ENCODE measurements at regions not wholly inside any gene's neighbourhood (a gene's known extent, or its start where the extent isn't known, plus 50 kb on each side); places are given as distances from the start of the nearest gene placed in this dataset.
"Not testable (repeated sequence)": the region's sequence is repeated elsewhere in the genome, so short reads cannot be mapped to it uniquely, and the experiment has no call there.

DNA sequence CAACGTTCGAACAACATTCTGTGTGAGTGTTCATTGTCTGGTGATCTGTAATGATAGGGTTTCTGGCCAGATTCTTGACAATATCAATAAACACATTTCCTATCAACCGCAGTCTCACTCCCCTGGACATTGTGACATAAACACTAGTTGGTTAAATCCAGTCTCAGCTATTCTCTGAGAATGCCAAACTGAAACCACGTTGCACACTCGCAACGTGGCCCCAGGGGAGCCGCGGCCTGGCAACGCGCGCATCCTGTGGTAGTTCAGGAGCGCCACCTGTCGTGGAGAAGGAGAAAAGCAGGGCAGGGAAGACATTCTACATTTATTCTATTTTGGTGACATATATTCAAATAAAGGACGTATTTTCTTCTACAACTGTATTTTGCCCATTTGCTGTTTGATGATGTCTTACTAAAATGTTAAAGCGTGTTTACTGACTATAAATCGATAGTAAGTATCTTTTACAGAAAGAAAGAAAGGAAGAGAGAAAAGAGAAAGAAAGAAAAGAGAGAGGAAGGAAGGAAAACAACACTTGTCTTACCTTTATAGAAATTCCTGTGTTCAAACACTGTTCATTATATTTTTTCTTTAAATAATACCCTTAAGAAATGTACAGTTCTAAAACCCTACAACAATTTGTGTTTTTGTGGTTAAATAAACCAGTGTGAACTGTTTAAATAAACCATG is 738.3 kb upstream of the FRG1 start:
- DNase-seq: peak; percentile 83

DNA sequence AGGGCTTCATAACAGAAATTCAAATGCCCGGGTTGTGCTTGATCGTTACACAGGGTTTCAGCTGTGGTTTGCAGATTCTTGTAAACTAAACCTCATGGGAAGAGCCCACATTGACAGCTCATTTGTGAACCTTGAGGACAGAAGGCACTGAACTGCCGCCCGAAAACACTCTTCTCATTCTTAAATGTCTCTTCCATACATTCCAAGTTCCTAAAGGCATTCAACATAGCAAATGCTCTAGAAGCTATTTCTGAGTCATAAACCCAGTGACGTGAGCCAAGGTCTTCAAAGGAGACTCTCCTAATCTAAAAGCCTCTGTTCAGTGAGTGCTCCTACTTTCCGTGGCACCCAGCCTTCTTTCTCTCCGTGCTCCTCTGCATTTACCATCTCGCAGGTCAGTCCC is 737.8 kb upstream of the FRG1 start:
- DNase-seq: peak; percentile 83

DNA sequence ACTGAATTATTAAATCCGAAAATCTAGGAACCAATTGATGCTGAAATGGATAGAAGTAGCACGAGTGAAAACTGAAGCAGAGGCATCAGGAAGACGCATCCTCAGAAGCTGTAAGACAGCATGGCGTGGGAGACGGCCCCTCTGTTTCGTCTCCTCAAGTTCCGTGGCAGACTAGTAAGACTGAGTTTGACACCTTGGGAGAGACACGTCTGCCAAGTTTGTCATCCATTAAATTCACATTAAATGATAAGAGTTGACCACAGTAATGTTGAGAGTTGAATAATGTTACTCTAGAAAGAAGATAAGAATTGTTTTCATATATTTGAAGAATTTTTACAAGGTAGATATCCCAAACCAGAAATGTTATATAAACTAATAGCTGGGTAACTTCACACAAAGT is 736.1 kb upstream of the FRG1 start:
- no peak for DNase-seq

DNA sequence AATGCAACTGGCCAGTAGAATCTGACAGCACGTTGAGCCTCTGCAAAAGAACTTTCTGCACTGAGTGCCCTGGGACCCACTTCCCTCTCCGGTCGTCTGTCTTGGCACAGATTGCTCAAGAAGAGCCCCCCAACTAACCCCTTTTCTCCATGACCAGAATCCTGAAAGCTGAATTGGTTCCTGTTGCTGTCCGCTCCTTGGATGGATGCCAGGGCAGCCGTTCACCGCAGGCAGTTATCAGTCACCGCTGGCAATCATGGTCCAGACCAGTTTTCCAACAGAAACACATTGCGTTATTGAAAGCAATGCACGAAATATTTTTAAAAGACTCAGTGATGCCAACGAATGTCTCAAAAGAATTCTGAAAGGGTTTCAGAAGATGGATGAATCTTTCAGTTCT is 733.7 kb upstream of the FRG1 start:
- no peak for DNase-seq

DNA sequence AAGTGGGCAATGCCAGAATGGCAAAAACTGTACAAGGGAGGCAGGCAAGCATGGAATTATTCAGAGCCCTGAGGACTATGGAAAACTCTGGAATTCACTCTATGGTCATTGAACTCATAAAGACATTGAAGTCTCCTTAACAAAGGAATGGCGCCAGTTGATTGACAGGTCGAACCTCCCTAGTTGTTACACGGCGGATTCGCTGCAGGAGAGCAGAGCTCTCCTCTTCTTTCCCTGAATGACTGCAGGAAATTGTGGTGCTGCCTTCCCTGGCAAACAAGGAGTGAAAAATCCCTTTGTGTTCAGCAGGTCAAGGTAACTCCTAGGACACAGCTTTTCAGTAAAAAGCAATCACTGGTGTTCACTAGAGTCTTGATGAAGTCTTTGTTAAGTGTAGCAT is 732.8 kb upstream of the FRG1 start:
- DNase-seq: no peak

DNA sequence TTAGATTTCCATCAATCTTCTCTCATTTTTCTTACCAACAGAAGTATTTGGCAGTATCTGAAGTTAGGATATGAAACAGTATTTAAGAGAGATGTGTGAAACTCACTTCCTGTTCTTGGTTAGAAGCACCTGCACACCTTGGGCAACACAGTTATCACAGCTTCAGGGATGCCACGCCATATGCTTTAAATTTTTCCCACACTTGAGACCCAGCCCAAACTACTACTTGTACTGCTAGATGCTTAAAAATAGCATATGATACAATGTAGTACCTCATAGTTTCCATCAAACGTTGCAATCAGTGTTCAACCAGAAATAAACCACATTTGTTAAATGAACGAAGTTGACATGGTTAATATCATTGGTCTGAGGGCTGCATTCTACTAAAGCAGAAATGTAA is 725.1 kb upstream of the FRG1 start:
- no peak for DNase-seq

DNA sequence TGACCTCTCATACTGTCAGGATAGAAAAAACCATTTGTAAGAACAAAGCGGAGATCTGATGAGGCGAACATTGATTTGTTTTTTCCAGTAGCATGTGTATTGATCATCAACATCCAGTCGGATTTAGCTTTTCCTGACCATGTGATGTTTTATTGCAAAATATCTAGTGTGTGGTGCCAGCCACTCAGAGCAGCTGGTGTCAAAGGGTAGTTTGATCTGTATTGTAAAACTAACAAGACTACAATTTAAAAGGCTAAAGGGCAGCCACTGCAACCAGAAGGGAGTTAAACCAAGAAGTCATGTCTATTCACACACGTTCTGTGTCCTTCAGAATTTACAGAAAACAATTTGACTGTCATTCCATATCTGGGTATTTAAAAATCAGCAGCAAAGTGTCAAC is 719.0 kb upstream of the FRG1 start:
- no peak for DNase-seq

DNA sequence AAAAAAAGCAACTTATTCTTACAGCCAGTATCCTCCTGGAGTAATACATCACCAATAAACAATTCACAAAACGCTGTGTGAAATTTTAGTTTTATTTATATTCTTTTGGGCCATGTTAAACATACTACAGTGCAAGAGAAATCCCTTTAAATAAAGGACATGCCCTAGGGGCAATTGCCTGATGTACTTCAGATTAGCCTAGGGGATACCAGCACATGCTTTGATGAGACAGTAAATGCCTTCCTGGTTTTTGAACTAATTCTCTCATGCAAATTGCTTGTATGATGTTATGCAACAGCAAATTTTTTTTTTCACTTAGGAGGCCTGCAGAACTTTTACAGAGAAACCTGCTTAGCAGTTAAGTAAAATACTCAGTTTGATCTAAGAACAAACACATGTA is 711.9 kb upstream of the FRG1 start:
- no peak for DNase-seq

DNA sequence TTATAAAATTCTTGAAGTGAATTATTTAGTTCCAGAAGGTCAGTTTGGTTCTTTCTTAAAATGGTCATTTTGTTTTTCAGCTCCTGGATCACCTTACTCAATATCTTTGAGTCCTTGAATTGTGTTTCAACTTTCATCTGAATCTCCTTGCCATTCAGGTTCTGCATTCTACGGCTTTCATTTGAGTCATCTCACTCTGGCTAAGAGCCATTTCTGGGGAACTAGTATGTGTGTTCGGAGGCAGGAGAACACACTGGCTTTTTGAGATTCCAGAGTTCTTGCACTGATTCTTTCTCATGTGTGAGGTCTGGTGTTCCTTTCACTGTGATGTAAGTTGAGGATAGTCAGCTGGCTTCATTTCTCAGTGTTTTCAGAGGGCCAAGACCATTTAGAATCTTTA is 708.4 kb upstream of the FRG1 start:
- peak; percentile 29 for DNase-seq

DNA sequence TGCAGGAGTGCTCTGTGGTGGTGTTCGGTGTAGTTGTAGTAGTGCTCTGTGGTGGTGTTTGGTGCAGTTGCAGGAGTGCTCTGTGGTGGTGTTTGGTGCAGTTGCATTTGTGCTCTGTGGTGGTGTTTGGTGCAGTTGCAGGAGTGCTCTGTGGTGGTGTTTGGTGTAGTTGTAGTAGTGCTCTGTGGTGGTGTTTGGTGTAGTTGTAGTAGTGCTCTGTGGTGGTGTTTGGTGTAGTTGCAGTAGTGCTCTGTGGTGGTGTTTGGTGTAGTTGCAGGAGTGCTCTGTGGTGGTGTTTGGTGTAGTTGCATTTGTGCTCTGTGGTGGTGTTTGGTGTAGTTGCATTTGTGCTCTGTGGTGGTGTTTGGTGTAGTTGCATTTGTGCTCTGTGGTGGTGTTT is 706.9 kb upstream of the FRG1 start:
- not testable (repeated sequence) for DNase-seq

DNA sequence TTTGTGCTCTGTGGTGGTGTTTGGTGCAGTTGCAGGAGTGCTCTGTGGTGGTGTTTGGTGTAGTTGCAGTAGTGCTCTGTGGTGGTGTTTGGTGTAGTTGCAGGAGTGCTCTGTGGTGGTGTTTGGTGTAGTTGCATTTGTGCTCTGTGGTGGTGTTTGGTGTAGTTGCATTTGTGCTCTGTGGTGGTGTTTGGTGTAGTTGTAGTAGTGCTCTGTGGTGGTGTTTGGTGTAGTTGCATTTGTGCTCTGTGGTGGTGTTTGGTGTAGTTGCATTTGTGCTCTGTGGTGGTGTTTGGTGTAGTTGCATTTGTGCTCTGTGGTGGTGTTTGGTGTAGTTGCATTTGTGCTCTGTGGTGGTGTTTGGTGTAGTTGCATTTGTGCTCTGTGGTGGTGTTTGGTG is 705.7 kb upstream of the FRG1 start:
- DNase-seq: not testable (repeated sequence)

DNA sequence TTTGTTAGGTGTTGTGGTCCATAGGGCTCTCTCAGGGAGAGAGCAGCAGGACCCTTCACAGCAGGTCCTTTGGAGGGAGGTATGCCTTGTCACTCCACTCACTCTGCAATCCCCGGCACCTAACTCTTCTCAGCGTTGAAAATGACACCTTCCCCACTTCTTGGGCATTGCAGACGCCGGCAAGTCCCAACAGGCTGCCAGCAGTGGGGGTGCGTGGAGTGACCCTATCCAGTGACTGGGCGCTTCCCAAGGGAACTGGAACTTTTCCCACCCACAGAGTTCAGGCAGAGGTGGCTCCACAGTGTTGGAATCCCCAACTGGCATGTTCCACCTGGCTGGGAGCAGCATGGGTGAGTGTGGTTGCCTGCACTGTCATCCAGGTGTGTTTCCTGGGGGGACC is 705.1 kb upstream of the FRG1 start:
- DNase-seq: no peak

DNA sequence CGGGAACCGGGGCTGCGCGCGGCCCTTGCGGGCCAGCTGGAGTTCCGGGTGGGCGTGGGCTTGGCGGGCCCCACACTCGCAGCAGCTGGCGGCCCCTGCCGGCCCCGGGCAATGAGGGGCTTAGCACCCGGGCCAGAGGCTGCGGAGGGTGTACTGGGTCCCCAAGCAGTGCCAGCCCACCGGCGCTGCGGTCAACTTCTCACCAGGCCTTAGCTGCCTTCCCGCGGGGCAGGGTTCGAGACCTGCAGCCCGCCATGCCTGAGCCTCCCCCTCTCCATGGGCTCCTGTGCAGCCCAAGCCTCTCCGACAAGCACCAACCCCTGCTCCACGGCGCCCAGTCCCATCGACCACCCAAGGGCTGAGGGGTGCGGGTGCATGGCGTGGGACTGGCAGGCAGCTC is 704.4 kb upstream of the FRG1 start:
- DNase-seq: not testable (repeated sequence)

DNA sequence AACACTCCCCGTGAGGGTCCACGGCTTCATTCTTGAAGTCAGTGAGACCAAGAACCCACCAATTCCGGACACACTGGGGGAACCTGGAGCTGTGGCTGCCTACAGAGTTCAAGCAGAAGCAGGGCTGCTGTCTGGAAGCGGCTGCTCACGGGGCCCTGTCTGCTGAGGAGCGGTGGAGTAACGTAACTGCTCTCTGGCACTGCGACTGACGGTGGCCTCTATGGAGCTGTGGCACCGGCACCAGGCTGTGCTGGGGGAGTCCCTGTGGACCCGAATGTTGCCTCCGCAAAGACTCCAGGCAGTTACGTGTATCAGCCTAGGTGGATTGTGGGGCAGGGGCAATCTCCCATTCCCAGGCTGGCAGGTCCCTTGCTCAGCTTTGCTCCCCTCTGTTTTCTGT is 703.3 kb upstream of the FRG1 start:
- DNase-seq: no peak

DNA sequence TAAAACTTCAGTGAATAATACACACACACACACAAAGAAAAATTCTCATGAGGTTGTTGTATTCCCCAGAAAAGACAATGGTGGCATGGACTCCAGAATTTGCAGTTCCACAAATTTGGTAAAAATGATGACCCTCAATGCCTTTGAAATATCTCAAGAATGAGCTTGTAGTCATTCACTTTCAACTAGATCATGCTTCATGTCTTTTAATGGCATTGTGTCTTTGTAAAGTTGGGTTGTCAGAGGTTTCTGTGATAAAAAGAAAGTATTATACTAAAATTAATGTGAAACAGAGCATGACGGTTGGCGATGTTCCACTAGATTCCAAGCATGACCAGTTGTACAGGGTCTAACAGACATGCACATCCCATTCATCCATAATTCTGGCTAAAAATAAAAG is 685.0 kb upstream of the FRG1 start:
- no peak for DNase-seq

DNA sequence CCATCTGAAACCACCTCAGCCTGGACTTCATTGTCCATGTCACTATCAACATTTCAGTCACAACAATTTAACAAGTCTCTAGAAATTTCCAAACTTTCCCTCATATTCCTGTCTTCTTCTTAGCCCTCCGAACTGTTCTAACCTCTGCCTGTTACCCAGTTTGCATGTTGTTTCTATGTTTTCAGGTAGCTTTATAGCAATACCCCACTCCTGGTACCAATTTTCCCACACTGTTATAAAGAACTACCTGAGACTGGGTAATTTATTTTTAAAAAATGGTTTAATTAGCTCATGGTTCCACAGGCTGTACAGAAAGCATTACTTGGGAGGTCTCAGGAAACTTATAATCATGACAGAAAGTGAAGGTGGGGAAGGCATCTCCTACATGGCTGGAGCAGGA is 679.2 kb upstream of the FRG1 start:
- no peak for DNase-seq

DNA sequence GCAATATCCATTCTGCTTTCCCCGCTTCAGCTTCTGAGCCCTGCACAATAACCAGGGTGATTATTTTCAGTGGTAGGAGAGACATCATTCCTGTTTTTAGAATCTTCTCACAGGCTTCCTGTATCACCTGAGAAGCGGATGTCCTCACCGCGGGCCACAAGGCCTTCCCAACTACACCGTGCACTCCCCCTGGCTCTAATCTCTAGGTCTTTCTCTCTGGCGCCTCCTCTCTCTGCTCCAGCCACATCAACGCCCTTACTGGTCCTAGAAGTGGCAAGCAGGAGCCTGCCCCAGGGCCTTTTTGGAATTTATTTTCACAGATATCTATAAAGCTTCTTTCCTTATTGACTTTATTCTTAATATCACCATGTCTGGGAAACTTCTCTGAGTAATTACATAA is 675.2 kb upstream of the FRG1 start:
- DNase-seq: no peak

DNA sequence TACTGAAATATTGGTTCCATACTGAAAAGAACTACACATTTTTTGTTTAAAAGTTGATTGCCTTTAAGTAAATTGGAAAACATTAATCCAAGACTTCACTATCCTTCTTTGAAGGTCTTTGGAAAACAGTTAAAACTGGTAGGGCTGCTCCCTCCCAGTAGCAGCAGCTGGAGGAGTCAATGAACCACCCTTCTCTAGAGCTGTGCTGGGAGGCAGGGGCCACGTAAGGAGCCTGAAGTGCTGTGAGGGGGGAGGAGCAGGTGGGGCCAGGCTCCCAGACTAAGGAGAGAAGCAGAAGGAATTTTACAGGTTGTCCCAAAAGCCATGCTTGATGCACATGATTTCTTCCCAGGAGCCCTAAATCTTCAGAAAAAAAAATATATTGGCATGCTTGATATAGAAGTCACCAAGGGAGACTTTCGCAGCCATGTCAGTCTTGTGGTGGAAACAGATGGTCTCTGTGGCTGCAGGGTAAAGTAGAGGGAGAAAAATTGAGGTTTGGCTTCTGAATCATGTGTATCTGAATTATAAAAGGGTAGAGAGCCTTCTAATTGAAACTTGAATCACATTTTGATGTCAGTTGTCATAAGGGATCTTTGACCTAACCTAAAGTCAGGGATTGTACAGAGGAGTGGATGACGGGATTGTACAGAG is 673.2 kb upstream of the FRG1 start:
- no peak for DNase-seq

DNA sequence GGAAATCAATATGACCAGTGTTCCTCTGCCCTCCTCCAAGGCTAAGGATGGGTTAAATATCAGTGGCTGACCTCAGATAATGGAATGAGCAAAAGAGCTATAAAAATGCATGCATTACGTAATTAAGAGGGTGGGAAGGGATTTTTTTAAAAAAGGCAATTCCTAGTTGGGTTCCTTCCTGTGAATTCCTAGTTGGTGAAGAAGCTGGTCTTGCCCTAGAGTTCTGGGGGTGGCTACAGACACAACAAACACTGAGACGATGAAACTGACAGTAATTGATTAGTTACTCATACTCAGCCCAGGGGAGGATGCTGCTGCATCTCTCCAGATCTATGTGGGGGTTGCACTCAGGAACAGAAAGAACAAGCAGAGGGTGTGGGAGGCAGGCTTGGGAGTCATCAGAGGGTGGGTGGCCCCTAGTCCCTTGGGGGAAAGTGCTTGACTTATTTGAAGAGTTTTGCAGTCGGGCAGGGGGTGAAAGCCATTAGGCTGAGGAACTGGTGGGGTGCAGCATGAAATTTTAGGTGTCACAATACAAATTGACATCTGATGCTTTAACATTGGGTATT is 662.0 kb upstream of the FRG1 start:
- peak; percentile 78 for DNase-seq

DNA sequence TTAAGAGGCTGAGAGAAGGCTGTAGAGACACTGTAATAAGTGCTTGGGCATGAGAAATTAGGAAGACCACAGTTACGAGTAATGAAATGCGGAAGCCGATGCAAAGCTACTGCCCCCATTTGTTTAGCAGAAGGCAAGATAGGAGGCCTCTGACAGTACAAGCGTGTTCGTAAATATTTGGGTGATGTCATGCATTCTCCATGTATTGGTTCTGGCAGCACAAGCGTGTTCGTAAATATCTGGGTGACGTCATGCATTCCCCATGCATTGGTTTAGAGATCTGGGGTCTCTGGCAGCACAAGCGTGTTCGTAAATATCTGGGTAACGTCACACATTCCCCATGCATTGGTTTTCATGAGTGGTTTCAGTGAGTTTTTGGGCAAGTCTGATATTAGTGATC is 661.5 kb upstream of the FRG1 start:
- DNase-seq: peak; percentile 94

DNA sequence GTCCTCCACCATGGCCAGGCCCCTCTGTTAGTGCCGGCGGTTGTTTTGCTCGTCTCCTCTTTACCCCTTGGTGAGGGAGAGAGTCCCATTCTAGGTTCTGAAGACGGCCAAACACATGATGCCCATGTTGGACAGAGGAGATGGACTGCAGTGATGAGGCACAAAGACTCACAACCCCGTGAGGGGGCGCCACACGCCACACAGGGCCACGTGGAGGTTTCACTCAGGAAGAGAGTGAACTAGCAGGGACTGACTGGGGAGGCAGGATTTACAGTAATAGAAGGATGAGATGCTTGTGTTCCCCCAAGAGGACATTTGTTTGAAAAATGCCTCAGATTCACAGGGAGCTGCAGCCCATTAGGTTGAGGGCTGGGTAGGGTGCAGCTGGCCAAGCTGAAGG is 655.3 kb upstream of the FRG1 start:
- DNase-seq: no peak

DNA sequence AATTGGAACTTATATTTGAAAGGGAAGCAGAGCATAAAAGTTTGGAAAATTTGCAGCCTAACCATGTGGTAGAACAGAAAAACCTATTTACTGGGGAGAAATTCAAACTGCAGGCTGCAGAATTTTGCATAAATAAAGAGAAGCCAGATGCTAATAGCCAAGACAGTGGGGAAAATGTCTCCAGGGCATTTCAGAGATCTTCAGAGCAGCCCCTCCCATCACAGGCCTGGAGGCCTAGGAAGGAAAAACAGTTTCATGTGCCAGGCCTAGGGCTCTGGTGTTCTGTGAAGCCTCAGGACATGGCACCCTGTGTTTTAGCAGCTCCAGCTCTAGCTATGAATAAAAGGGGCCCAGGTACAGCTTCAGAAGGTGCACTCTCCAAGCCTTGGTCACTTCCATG is 648.7 kb upstream of the FRG1 start:
- no peak for DNase-seq

DNA sequence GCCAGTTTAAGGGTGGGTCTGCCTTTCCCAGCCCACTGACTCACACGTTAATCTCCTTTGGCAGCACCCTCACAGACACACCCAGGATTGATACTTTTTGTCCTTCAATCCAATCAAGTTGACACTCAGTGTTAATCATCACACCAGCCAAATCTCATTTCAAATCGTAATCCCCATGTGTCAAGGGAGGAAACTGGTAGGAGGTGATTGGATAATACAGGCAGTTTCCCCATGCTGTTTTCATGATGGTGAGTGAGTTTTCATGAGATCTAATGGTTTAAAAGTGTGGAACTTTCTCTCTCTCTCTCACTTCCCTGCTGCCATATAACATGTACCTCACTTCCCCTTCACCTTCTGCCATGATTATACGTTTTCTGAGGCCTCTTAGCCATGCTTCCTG is 647.2 kb upstream of the FRG1 start:
- DNase-seq: no peak

DNA sequence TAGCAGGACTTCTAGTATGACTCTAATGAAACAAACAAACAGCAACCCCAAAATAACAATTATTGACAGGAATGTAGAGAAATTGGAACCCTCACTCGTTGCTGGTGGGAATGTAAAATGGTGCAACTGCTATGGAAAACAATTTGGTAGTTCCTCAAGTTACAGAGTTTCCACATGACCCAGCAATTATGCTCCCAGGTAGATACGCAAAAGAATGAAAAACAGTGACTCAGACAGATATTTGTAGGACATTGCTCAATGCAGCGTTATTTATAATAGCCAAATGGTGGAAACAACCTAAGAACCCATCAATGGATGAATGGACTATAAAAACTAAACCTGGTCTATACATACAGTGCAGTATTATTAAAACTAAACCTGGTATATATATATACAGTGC is 646.1 kb upstream of the FRG1 start:
- DNase-seq: no peak

DNA sequence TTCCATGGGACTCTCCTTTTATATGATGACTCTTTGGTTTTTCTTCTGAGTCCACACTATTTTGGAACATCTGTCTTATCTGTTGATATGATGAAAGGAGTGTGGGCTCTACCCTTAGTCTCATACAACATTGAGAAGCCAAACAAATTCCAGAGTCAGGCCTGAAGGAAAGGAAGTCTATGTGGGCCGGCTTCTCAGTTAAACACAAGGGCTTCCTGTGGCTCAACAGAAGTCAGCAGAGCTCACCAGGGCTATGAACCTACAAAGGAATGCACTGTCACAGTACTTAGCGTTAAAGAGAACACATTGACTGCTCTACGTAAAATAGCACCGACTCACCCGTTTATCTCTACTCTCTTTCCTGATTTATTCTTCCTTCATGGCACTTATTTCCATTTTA is 641.0 kb upstream of the FRG1 start:
- DNase-seq: no peak
